ENCODE measurements at regions not wholly inside any gene's neighbourhood (a gene's known extent, or its start where the extent isn't known, plus 50 kb on each side); places are given as distances from the start of the nearest gene placed in this dataset.

- Histone ChIP-seq H3K4me1 (ENCODE audit: insufficient read depth, low read length) (no peaks in the 10 kb centered on the region), H3K27ac (ENCODE audit: low read depth, low read length) (no peak overlapping the region), H3K36me3 (ENCODE audit: insufficient read depth, low read length) (no peaks in the 10 kb centered on the region), H3K4me3 (ENCODE audit: low read length in 2 of 2) (no peak overlapping the region), H3K27me3 (ENCODE audit: insufficient read depth, low read length) (no peaks in the 10 kb centered on the region), H3K9me3 (ENCODE audit: control insufficient read depth in 1 of 2, low read length in 2 of 2) (no peaks in the 10 kb centered on the region)
- Mint-ChIP-seq H3K36me3 (no peaks in the 10 kb centered on the region), H3K9me3 (peaks cover 0 to 5% (median 2%) of the 10 kb centered on the region in 8 donors), H3K27ac (no peak overlapping the region), H3K27me3 (no peaks in the 10 kb centered on the region), H3K4me3 (no peak overlapping the region), H3K4me1 (no peaks in the 10 kb centered on the region)
- CTCF ChIA-PET (ENCODE audit: partially characterized antibody), result no interaction called here
- no peak for DNase-seq
- POLR2A ChIA-PET (ENCODE audit: partially characterized antibody), result no interaction called here
- intact Hi-C loops (cut with micrococcal nuclease), result no loop called here
Measured at GRCh38 chr6:63371104-63371715, 51.4 kb upstream of the LGSN start.

- Mint-ChIP-seq H3K27me3 (no peaks in the 10 kb centered on the region), H3K4me1 (no peaks in the 10 kb centered on the region), H3K36me3 (no peaks in the 10 kb centered on the region), H3K27ac (no peak overlapping the region), H3K4me3 (no peak overlapping the region), H3K9me3 (peaks cover 0 to 8% (median 2%) of the 10 kb centered on the region in 8 donors)
- ChIA-PET POLR2A (ENCODE audit: partially characterized antibody) (no interaction called here), CTCF (ENCODE audit: partially characterized antibody) (no interaction called here)
- Histone ChIP-seq H3K9me3 (ENCODE audit: control insufficient read depth in 1 of 2, low read length in 2 of 2) (no peaks in the 10 kb centered on the region), H3K27me3 (ENCODE audit: insufficient read depth, low read length) (no peaks in the 10 kb centered on the region), H3K27ac (ENCODE audit: low read depth, low read length) (no peak overlapping the region), H3K4me1 (ENCODE audit: insufficient read depth, low read length) (no peaks in the 10 kb centered on the region), H3K36me3 (ENCODE audit: insufficient read depth, low read length) (no peaks in the 10 kb centered on the region), H3K4me3 (ENCODE audit: low read length in 2 of 2) (no peak overlapping the region)
- intact Hi-C loops (cut with micrococcal nuclease), result no loop called here
- no peak for DNase-seq
Measured at GRCh38 chr6:63372951-63373533, 53.3 kb upstream of the LGSN start.

- Mint-ChIP-seq H3K4me3 (no peak overlapping the region), H3K27me3 (peaks cover 0 to 2% of the 10 kb centered on the region in 2 donors), H3K4me1 (no peaks in the 10 kb centered on the region), H3K27ac (no peak overlapping the region), H3K9me3 (peaks cover 0 to 7% (median 0%) of the 10 kb centered on the region in 8 donors), H3K36me3 (no peaks in the 10 kb centered on the region)
- intact Hi-C loops (cut with micrococcal nuclease), result no loop called here
- no peaks in the 10 kb centered on the region for H3K9me3 ChIP-seq (ENCODE audit: control insufficient read depth in 1 of 2, low read length in 2 of 2)
- ChIA-PET CTCF (ENCODE audit: partially characterized antibody) (no interaction called here), POLR2A (ENCODE audit: partially characterized antibody) (no interaction called here)
- H3K4me1 ChIP-seq (ENCODE audit: insufficient read depth, low read length), result no peaks in the 10 kb centered on the region
- no peak for DNase-seq
- no peak overlapping the region for H3K27ac ChIP-seq (ENCODE audit: low read depth, low read length)
- H3K27me3 ChIP-seq (ENCODE audit: insufficient read depth, low read length), result no peaks in the 10 kb centered on the region
- H3K36me3 ChIP-seq (ENCODE audit: insufficient read depth, low read length), result no peaks in the 10 kb centered on the region
- H3K4me3 ChIP-seq (ENCODE audit: low read length in 2 of 2), result no peak overlapping the region
Measured at GRCh38 chr6:63389191-63389844, 69.5 kb upstream of the LGSN start.

GRCh38 chr6:63391203-63391970 lies 71.6 kb upstream of the LGSN start:
- Mint-ChIP-seq H3K9me3 (peaks cover 0 to 7% (median 0%) of the 10 kb centered on the region in 8 donors), H3K36me3 (no peaks in the 10 kb centered on the region), H3K27me3 (peaks cover 0 to 2% of the 10 kb centered on the region in 2 donors), H3K4me3 (no peak overlapping the region), H3K27ac (no peak overlapping the region), H3K4me1 (no peaks in the 10 kb centered on the region)
- Histone ChIP-seq H3K4me1 (ENCODE audit: insufficient read depth, low read length) (no peaks in the 10 kb centered on the region), H3K27ac (ENCODE audit: low read depth, low read length) (no peak overlapping the region), H3K36me3 (ENCODE audit: insufficient read depth, low read length) (no peaks in the 10 kb centered on the region), H3K4me3 (ENCODE audit: low read length in 2 of 2) (no peak overlapping the region), H3K27me3 (ENCODE audit: insufficient read depth, low read length) (no peaks in the 10 kb centered on the region), H3K9me3 (ENCODE audit: control insufficient read depth in 1 of 2, low read length in 2 of 2) (no peaks in the 10 kb centered on the region)
- intact Hi-C loops (cut with micrococcal nuclease), result no loop called here
- DNase-seq, result no peak
- ChIA-PET POLR2A (ENCODE audit: partially characterized antibody) (no interaction called here), CTCF (ENCODE audit: partially characterized antibody) (no interaction called here)

- CTCF ChIA-PET (ENCODE audit: partially characterized antibody), result no interaction called here
- no peaks in the 10 kb centered on the region for H3K36me3 Mint-ChIP-seq
- H3K4me1 Mint-ChIP-seq, result no peaks in the 10 kb centered on the region
- H3K27ac Mint-ChIP-seq, result no peak overlapping the region
- POLR2A ChIA-PET (ENCODE audit: partially characterized antibody), result no interaction called here
- no peaks in the 10 kb centered on the region for H3K9me3 ChIP-seq (ENCODE audit: control insufficient read depth in 1 of 2, low read length in 2 of 2)
- intact Hi-C loops (cut with micrococcal nuclease), result no loop called here
- no peaks in the 10 kb centered on the region for H3K4me1 ChIP-seq (ENCODE audit: insufficient read depth, low read length)
- no peak overlapping the region for H3K27ac ChIP-seq (ENCODE audit: low read depth, low read length)
- H3K4me3 ChIP-seq (ENCODE audit: low read length in 2 of 2), result no peak overlapping the region
- no peak overlapping the region for H3K4me3 Mint-ChIP-seq
- H3K36me3 ChIP-seq (ENCODE audit: insufficient read depth, low read length), result no peaks in the 10 kb centered on the region
- no peak for DNase-seq
- H3K27me3 ChIP-seq (ENCODE audit: insufficient read depth, low read length), result no peaks in the 10 kb centered on the region
- peaks cover 2 to 3% of the 10 kb centered on the region in 2 donors for H3K27me3 Mint-ChIP-seq
- H3K9me3 Mint-ChIP-seq, result peaks cover 0 to 7% (median 0%) of the 10 kb centered on the region in 8 donors
Measured at GRCh38 chr6:63392092-63392724, 72.4 kb upstream of the LGSN start.

- no peak overlapping the region for H3K4me3 Mint-ChIP-seq
Measured at GRCh38 chr6:63394656-63395308, 75.0 kb upstream of the LGSN start.

More at GRCh38 chr6:63394656-63395308, 75.0 kb upstream of the LGSN start:
- H3K27ac Mint-ChIP-seq, result no peak overlapping the region
- H3K9me3 Mint-ChIP-seq, result peaks cover 0 to 2% (median 0%) of the 10 kb centered on the region in 8 donors
- peaks cover 0 to 3% of the 10 kb centered on the region in 2 donors for H3K27me3 Mint-ChIP-seq
- intact Hi-C loops (cut with micrococcal nuclease), result no loop called here
- H3K27ac ChIP-seq (ENCODE audit: low read depth, low read length), result no peak overlapping the region
- no peaks in the 10 kb centered on the region for H3K36me3 Mint-ChIP-seq
- ChIA-PET CTCF (ENCODE audit: partially characterized antibody) (no interaction called here), POLR2A (ENCODE audit: partially characterized antibody) (no interaction called here)
- H3K4me1 Mint-ChIP-seq, result no peaks in the 10 kb centered on the region
- H3K4me1 ChIP-seq (ENCODE audit: insufficient read depth, low read length), result no peaks in the 10 kb centered on the region
- H3K27me3 ChIP-seq (ENCODE audit: insufficient read depth, low read length), result no peaks in the 10 kb centered on the region
- no peak overlapping the region for H3K4me3 ChIP-seq (ENCODE audit: low read length in 2 of 2)
- no peak for DNase-seq
- H3K36me3 ChIP-seq (ENCODE audit: insufficient read depth, low read length), result no peaks in the 10 kb centered on the region
- no peaks in the 10 kb centered on the region for H3K9me3 ChIP-seq (ENCODE audit: control insufficient read depth in 1 of 2, low read length in 2 of 2)
